ENCODE measurements at regions not wholly inside any gene's neighbourhood (a gene's known extent, or its start where the extent isn't known, plus 50 kb on each side); places are given as distances from the start of the nearest gene placed in this dataset.

DNA sequence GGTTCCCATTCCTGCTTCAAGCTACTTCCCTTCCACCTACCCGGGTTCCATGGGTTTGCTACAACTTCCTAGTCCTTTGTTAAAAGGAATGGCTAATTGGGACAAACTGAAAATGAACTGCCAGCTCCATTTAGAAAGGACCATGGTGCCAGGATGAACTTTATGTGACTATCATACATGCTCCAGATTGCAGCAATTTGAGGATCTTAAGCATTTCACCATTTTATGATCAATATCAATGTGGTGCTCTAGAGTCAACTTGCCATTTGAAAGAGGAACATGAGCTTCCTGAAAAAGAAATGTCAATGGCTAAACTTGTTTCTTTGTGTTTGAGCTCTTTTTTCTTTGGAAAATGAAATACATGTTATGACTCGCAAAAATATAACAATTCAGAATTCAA, 92.7 kb upstream of the IL15 start (continued):
- TF ChIP-seq POLR2A (IDR thresholded peaks at IDR 0.05; ENCODE audit: control extremely low read depth in 1 of 2, low read depth in 2 of 2, low read length in 2 of 2) (no peak), CHD1 (IDR thresholded peaks at IDR 0.05; ENCODE audit: low read depth, low read length) (no peak), EP300 (IDR thresholded peaks at IDR 0.05; ENCODE audit: borderline replicate concordance in 1 of 2, low read depth in 2 of 2, low read length in 2 of 2) (no peak), PHF8 (conservative IDR thresholded peaks at IDR 0.05; ENCODE audit: low read depth, low read length) (no peak)

All from H1 (cell line).